ENCODE measurements at regions not wholly inside any gene's neighbourhood (a gene's known extent, or its start where the extent isn't known, plus 50 kb on each side); places are given as distances from the start of the nearest gene placed in this dataset.

DNA sequence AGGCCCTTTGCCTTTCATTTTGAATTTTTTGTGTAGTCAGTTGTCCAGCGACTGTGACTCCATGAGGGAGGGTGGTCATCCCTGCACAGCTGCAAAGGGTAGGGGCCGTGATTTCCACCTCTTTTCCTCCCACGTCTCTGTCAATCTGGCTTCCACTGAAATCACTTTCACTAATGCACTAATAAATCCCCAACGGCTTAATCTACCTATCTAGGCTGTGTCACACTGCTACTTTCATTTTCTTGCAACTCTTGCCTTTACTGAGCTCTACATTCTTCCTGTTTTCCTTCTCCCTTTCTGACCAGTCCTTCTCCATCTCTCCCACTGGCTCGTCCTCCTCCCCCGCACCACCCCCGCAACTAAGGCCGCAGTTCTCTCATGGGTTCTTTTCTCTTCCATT is 212.3 kb upstream of the FOXN3 start:
- no peak for DNase-seq (ENCODE audit: low spot score)

- no peak for DNase-seq (ENCODE audit: low spot score)
These were observed 211.5 kb upstream of the FOXN3 start for GRCh38 chr14:89628521-89628920.

DNA sequence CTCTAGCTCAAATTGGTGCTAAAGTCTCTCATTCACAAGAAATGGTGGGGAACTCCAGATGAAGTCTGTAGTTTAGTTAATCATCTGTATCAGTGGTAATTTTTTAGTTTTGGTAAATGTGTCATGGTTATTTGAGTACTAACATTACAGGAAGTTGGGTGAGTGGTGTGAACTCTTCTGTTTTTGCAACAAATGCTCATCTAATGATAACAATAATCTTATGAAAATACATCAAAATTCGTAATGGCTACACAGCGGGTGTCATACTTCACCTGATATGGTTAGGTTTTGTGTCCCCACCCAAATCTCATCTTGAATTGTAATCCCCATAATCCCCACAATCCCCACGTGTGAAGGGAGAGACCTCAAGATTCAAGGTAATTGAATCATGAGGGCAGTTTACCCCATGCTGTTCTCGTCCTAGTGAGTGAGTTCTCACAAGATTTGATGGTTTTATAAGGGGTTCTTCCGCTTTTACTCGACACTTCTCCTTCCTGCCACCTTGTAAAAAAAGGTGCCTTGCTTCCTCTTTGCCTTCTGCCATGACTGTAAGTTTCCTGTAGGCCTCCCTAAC is 209.3 kb upstream of the FOXN3 start:
- DNase-seq (ENCODE audit: low spot score): no peak

DNA sequence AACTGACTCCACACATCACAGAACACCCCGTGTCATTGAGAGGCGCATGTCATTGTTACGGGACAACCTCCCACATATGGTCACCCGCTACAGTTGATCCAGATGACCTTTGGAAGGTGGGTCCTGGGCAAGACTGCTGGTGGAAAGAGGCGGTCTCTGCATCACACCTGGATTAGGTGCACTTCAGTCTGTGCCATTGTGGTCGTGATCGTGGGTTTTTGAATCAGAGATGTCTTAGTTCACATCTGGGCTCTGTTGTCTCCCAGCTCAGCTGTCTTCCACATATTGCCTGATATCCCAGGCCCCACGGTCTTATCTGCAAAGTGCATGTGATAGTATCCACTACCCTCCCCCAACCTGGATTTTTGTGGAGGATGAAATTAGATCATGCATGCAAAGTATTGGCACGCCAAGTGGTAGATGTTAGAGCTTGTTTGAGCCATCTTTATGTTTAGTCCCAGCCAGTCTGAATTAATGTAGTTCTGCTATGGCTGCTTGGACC is 208.7 kb upstream of the FOXN3 start:
- no peak for DNase-seq (ENCODE audit: low spot score)

DNA sequence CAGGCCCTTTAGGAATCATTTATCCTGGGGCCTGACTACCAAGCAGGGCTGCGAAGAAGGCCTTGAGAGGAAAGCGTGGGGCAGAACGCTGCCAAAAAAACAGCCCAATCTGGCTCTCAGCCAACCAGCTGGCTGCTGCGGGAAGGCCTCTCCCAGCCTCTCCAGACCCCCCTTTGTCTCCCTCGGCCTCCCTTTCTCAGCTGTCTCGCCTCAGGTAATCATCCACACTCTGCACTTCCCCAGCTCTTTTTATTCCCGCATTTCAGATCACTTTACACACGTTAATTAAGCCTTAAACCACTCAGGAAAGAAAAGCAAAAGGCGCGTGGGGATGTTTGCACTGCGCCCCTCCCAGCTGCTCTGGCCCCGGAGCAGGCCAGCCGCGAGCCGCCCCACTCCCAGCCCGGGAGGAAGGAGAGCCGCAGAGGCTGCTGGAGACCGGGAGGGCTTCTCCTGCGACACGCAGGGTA is 208.2 kb upstream of the FOXN3 start:
- no peak for DNase-seq (ENCODE audit: low spot score)

GRCh38 chr14:89624500-89625156 is 207.6 kb upstream of the FOXN3 start:
- no peak for DNase-seq (ENCODE audit: low spot score)

DNA sequence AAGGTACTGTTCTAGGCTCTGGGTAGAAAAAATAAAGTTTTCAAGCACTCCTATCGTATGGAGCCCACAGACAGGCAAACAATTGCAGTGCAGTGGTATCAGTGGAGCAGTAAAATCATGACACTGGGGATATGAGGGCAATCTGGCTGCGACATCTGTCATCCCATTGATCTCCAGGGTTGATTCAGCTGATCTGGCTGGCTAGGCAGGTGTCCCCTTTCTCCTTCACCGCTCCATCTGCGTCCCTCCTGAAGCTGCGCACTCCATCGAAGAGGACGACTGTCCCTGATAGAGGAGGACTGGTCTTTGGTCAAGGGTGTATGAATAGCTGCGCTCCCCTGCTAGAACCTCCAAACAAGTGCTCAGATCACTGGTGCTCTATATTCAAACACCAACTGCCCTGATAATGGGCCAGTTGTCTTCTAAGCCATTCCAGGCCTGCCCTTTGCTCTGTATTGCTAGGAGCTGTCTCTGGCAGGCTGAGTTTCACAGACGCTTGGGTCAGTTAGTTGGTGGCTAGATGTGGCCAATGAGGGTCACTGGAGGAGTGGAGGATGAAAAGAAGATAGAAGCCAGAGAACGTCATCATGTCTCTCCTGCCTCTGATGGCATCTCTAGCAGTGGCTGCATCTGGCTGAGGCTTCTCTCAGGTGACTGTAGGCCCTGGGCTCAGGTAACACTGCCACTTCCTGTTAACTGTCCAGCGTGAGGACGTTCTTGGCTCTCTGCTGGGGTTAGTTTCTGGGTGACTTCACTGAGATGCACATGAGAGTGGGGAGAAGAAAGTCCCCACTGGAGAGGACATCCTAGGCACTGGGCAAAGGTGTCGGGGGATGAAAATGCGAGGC is 205.0 kb upstream of the FOXN3 start:
- no peak for DNase-seq (ENCODE audit: low spot score)

DNA sequence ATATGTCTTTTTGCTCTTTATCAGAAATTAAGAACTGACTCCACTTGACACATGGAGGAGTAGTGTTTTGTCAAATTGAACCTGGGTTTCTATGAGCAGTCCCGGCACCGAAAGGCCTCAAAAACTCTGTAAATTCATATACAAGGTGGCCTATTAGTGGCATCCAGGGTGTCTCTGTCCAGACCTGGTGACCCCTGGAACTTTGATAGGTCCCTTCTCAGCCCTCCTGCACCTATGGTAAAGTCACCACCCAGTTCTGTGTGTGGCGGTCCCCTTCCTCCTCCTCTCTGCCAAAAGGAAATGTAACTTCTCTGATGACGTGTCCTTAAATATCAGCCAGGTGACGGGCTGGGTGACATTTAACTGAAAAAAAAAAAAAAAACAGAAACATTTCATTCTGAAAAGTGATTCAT is 204.0 kb upstream of the FOXN3 start:
- no peak for DNase-seq (ENCODE audit: low spot score)

DNA sequence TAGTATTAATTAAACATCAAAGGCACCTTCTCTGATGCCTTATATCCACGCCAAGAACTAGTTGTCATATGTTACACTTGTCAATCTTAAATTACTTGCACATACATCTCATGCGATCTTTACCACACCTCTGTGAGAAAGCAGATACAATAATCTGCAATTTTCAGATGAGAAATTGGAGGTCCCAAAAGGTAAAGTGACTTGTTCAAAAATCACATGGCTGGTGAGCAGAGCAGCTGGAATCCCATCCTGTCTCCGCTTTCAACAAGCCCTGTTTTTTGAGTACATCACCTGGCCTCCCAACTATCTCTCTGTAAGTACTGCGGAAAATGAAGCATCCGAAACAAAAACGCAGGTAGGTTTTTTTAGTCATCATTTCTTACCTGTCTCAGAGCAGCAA is 203.4 kb upstream of the FOXN3 start:
- DNase-seq (ENCODE audit: low spot score): no peak

DNA sequence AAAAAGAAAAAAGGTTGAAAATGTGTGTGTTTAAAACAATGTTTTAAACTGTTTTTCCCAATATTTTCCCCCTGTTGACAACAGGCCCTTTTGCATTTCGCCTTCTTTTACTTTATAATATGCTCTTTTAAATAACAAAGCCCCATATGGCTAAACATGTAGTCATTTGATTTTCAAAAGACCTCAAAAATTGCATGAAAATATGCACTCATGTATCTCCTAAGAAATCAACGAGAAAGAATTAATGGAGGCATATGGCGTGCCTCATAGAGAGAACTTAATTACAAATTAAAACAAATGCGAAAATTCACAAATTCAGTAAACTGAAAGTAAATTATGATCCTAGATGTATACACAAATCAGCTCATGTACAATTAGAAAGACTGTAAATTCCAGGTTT is 202.6 kb upstream of the FOXN3 start:
- DNase-seq (ENCODE audit: low spot score): no peak

- DNase-seq (ENCODE audit: low spot score): peak; percentile 95
These were observed 201.9 kb upstream of the FOXN3 start for GRCh38 chr14:89618811-89619551.

DNA sequence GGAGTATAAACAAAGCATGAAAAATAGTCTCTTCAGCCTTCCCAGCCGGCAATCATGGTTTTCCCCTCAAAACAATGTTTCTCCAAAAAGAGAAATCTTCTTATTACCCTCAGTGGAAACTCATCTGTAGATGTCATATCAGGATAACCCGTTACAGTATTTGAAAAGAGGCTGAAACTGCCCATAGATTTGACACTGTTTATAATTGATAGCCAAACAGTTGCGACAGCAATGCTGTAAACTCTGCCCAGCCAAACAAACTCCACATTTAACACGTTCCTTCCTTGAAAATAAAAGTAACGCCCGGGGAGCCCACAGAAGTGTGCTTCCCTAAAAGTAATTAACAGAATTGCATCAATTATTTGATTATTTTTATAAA is 201.3 kb upstream of the FOXN3 start:
- peak; percentile 44 for DNase-seq (ENCODE audit: low spot score)

- DNase-seq (ENCODE audit: low spot score): peak; percentile 75
These were observed 200.7 kb upstream of the FOXN3 start for GRCh38 chr14:89617481-89618329.

- peak; percentile 24 for DNase-seq (ENCODE audit: low spot score)
These were observed 199.9 kb upstream of the FOXN3 start for GRCh38 chr14:89616852-89617341.

DNA sequence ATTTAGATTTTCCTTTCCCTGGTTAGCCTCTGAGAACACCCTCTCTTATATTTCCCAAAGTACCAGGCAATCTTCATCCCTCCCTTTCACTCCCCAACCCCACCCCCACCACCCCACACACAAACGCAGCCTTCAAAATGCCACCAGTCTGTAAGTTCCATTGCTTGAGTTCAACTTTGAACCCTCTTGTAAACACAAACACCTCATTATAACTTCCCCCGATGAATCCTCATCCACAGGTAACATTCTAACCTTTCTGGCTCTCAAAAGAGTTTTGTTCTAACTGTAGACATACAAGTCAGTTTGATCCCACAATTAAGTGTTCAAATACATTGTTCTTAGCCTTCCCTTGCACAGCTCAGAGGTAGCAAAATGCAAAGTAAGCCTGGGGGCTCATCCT is 199.4 kb upstream of the FOXN3 start:
- DNase-seq (ENCODE audit: low spot score): no peak

GRCh38 chr14:89615421-89615820 is 198.4 kb upstream of the FOXN3 start:
- no peak for DNase-seq (ENCODE audit: low spot score)

- DNase-seq (ENCODE audit: low spot score): no peak
These were observed 197.1 kb upstream of the FOXN3 start for GRCh38 chr14:89614009-89614691.

- DNase-seq (ENCODE audit: low spot score): no peak
These were observed 196.4 kb upstream of the FOXN3 start for GRCh38 chr14:89613260-89614008.

DNA sequence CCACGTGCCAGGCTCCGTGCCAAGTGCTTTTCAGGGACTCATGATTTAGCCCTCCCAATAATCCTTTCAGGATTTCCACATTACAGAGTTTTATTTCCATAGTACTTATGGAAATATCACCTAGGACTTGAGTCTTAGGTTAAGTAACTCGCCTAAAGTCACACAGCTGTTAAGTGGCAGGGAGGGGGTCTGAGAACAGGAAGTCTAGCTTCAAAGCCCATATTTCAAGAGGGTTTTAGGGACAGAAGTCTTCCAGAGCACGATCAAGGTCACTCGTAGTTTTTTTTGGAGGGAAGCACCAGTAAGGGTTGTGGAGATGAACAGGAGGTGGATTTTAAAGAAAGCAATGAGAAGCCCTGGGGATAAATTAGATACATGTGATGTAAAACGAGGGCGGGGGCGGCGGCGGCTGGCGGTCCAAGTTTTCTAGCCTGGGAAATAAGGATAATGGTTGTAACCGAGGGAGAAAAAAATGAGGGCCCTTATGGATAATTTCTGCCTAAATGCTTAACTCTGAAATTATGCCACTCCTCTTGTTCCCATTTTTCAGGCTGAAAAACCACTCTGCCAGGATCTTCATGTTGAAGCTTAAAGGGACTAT is 192.6 kb upstream of the FOXN3 start:
- no peak for DNase-seq (ENCODE audit: low spot score)
